ENCODE measurements at regions not wholly inside any gene's neighbourhood (a gene's known extent, or its start where the extent isn't known, plus 50 kb on each side); places are given as distances from the start of the nearest gene placed in this dataset.

DNA sequence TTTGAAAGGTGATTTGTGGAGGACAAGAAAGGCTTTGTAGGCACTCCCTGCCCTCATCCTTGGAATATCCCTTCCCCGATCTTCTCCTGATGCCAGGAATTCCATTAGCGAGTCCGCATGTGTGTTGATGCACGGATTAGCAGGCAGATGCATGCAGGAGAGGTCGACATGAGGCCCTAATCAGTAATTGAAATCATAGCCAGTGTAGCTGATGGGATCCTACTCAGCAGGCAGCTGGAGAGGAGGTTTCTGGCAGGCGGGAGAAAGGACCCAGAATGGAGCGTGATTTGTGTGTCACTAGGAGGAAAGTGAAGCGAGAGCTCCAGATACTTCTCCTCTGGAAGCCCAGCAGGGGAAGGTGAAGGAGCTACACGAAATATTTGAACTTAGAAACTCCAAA lies 196.3 kb upstream of the CDH11 start:
- peaks cover 31% of the 10 kb centered on the region for H3K27me3 Mint-ChIP-seq (ENCODE audit: low read depth)
- TF ChIP-seq NFATC4 (CRISPR knock-in tag; IDR thresholded peaks at IDR 0.05) (no peak), HMGXB4 (CRISPR knock-in tag; IDR thresholded peaks at IDR 0.05) (no peak), MXD4 (CRISPR knock-in tag; IDR thresholded peaks at IDR 0.05; ENCODE audit: borderline replicate concordance) (no peak)
- TF ChIP-seq, protein P1, sequence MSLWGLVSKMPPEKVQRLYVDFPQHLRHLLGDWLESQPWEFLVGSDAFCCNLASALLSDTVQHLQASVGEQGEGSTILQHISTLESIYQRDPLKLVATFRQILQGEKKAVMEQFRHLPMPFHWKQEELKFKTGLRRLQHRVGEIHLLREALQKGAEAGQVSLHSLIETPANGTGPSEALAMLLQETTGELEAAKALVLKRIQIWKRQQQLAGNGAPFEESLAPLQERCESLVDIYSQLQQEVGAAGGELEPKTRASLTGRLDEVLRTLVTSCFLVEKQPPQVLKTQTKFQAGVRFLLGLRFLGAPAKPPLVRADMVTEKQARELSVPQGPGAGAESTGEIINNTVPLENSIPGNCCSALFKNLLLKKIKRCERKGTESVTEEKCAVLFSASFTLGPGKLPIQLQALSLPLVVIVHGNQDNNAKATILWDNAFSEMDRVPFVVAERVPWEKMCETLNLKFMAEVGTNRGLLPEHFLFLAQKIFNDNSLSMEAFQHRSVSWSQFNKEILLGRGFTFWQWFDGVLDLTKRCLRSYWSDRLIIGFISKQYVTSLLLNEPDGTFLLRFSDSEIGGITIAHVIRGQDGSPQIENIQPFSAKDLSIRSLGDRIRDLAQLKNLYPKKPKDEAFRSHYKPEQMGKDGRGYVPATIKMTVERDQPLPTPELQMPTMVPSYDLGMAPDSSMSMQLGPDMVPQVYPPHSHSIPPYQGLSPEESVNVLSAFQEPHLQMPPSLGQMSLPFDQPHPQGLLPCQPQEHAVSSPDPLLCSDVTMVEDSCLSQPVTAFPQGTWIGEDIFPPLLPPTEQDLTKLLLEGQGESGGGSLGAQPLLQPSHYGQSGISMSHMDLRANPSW (CRISPR knock-in tag; conservative IDR thresholded peaks at IDR 0.05; ENCODE audit: low read depth): no peak
- ATAC-seq: peak; percentile 37
- peak overlapping the region; percentile 52 for H3K4me3 Mint-ChIP-seq
- H3K27ac Mint-ChIP-seq: peak overlapping the region; percentile 20
- peak; percentile 15 for DNase-seq (ENCODE audit: low spot score)
- no peaks in the 10 kb centered on the region for H3K9me3 Mint-ChIP-seq
- H3K36me3 Mint-ChIP-seq: 0 out of 2 replicates have a peak, but pooled peaks cover 4% of the 10 kb centered on the region
- H3K4me1 Mint-ChIP-seq: peaks cover 44% of the 10 kb centered on the region
- ChIA-PET CTCF (interaction anchor here (1.2 kb wide), 1 partner anchor 23 kb away, joined by 3 read pairs; no protein-coding TSS in a partner anchor), POLR2A (no interaction called here)

- Mint-ChIP-seq H3K9me3 (no peaks in the 10 kb centered on the region), H3K4me3 (no peak overlapping the region), H3K27ac (no peak overlapping the region), H3K4me1 (peaks cover 44% of the 10 kb centered on the region), H3K36me3 (0 out of 2 replicates have a peak, but pooled peaks cover 4% of the 10 kb centered on the region), H3K27me3 (ENCODE audit: low read depth) (peaks cover 33% of the 10 kb centered on the region)
- CTCF ChIA-PET: interaction anchor here (0.8 kb wide), 1 partner anchor 11 kb away, joined by 3 read pairs; no protein-coding TSS in a partner anchor
- TF ChIP-seq, protein P2, sequence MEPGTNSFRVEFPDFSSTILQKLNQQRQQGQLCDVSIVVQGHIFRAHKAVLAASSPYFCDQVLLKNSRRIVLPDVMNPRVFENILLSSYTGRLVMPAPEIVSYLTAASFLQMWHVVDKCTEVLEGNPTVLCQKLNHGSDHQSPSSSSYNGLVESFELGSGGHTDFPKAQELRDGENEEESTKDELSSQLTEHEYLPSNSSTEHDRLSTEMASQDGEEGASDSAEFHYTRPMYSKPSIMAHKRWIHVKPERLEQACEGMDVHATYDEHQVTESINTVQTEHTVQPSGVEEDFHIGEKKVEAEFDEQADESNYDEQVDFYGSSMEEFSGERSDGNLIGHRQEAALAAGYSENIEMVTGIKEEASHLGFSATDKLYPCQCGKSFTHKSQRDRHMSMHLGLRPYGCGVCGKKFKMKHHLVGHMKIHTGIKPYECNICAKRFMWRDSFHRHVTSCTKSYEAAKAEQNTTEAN (CRISPR knock-in tag; IDR thresholded peaks at IDR 0.05): no peak
- TF ChIP-seq, protein P3, sequence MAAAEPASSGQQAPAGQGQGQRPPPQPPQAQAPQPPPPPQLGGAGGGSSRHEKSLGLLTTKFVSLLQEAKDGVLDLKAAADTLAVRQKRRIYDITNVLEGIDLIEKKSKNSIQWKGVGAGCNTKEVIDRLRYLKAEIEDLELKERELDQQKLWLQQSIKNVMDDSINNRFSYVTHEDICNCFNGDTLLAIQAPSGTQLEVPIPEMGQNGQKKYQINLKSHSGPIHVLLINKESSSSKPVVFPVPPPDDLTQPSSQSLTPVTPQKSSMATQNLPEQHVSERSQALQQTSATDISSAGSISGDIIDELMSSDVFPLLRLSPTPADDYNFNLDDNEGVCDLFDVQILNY (CRISPR knock-in tag; IDR thresholded peaks at IDR 0.05): no peak
- TF ChIP-seq ZNF396 (CRISPR knock-in tag; IDR thresholded peaks at IDR 0.05; ENCODE audit: borderline replicate concordance): no peak
- TF ChIP-seq E2F4 (CRISPR knock-in tag; IDR thresholded peaks at IDR 0.05; ENCODE audit: borderline replicate concordance, low read depth): no peak
- no peak for TF ChIP-seq IRF2 (CRISPR knock-in tag; IDR thresholded peaks at IDR 0.05; ENCODE audit: borderline replicate concordance, low read depth)
- no peak for TF ChIP-seq RORB (CRISPR knock-in tag; IDR thresholded peaks at IDR 0.05)
- TF ChIP-seq, protein P4, sequence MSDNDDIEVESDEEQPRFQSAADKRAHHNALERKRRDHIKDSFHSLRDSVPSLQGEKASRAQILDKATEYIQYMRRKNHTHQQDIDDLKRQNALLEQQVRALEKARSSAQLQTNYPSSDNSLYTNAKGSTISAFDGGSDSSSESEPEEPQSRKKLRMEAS (CRISPR knock-in tag; IDR thresholded peaks at IDR 0.05): no peak
- TF ChIP-seq ZNF317 (CRISPR knock-in tag; IDR thresholded peaks at IDR 0.05; ENCODE audit: borderline replicate concordance, low read depth): no peak
- TF ChIP-seq GTF2I (CRISPR knock-in tag; conservative IDR thresholded peaks at IDR 0.05): no peak
- POLR2A ChIA-PET: no interaction called here
- DNase-seq (ENCODE audit: low spot score) (no peak), ATAC-seq (no peak)
Measured at GRCh38 chr16:65316808-65317207, 194.9 kb upstream of the CDH11 start.

Data from WTC11 (cell line).